GM20000 (cell line): ENCODE measurements at regions not wholly inside any gene's neighbourhood (a gene's known extent, or its start where the extent isn't known, plus 50 kb on each side); places are given as distances from the start of the nearest gene placed in this dataset.

ENCODE experiments used
- DNase-seq: peaks from one replicate; pipeline ENCODE4 v3.0.0; 2012; ENCODE audit warnings: low spot score
- CTCF ChIP-seq: IDR thresholded peaks from 2 replicates; pipeline ENCODE4 v1.5.1; 2012; ENCODE audit warnings: mild to moderate bottlenecking, control low read depth; ENCODE audit errors: extremely low read depth, missing control alignments

- no peak for DNase-seq
Observed at GRCh38 chr16:62342216-62342615, 306.0 kb upstream of the CDH8 start.

GRCh38 chr16:62335356-62335755 is 299.1 kb upstream of the CDH8 start:
- no peak for TF ChIP-seq CTCF
- DNase-seq = no peak

More at GRCh38 chr16:62342216-62342615, 306.0 kb upstream of the CDH8 start:
- TF ChIP-seq CTCF = no peak

GRCh38 chr16:62321606-62322005 is 285.4 kb upstream of the CDH8 start:
- TF ChIP-seq CTCF = no peak
- DNase-seq = no peak

GRCh38 chr16:62298600-62298999 is 262.4 kb upstream of the CDH8 start:
- no peak for TF ChIP-seq CTCF
- DNase-seq = no peak

GRCh38 chr16:62294213-62294972 is 258.2 kb upstream of the CDH8 start:
- no peak for TF ChIP-seq CTCF
- no peak for DNase-seq

GRCh38 chr16:62288990-62289629 is 252.9 kb upstream of the CDH8 start:
- no peak for TF ChIP-seq CTCF
- DNase-seq = no peak

- no peak for TF ChIP-seq CTCF
- no peak for DNase-seq
Observed at GRCh38 chr16:62280506-62280905, 244.3 kb upstream of the CDH8 start.
